ENCODE measurements at regions not wholly inside any gene's neighbourhood (a gene's known extent, or its start where the extent isn't known, plus 50 kb on each side); places are given as distances from the start of the nearest gene placed in this dataset.
"Not testable (repeated sequence)": the region's sequence is repeated elsewhere in the genome, so short reads cannot be mapped to it uniquely, and the experiment has no call there.

- FAIRE-seq: no peak
Measured at GRCh38 chr5:156155598-156155997, 171.4 kb upstream of the SGCD start.

DNA sequence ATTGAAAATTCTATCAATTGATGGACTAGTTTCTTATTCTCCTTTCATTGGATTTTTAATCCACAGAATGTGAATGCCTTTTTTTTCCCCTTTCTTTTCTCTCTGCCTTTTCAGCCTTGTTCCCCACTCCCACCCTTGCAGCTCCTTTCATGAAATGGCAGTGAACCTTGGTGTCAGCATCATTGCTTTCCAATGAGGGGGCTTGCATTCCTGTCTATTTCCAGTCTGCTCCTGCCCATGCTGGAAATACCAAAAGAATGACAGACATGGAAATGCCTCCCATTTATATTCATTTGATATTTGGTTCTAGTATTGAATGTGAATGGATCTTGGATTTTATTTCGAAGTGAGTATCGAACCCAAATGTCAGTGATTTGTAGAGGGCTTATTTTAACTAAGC is 162.7 kb upstream of the SGCD start:
- no peak for FAIRE-seq

- FAIRE-seq: no peak
Measured at GRCh38 chr5:156169495-156169894, 157.5 kb upstream of the SGCD start.

GRCh38 chr5:156170351-156170961 is 156.5 kb upstream of the SGCD start:
- no peak for FAIRE-seq

DNA sequence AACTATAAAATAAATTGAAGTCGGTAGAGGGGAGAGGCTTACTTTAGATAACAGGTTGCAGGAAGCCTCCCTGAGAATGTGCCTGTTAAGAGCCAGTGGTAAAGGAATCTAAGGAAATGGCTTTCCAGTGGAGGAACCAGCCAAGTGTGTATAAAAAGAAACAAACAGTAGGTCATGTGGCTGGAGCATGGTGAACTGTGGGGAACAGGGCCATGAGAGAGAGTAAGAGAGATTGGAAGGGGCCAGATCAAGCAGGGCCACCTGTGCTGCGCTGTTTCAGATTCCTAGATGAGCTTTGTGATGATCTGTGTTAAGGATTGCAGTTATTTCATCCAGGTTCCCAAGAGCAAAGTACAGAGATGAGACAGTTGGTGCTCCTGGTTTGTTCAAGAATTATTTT is 152.7 kb upstream of the SGCD start:
- no peak for FAIRE-seq

GRCh38 chr5:156178117-156178516 is 148.8 kb upstream of the SGCD start:
- FAIRE-seq: no peak

DNA sequence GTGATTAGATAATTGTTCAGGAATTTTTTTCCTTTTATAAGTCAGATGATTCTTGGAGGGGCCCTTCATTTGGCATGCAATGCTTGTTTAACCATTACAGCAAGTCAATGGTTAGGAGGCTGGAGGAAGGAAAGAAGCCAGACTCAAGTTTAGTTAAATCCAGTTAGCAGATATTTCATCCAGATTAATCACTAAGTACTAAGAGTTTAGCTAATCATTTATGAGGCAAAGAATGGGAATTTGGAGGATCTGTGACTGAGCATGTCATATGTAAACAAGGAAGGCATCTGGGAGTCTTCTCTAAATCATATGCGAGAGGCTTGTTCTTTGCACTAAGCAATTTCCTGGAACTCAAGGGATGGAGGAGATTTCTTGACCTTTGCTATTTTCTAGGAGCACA is 145.3 kb upstream of the SGCD start:
- FAIRE-seq: no peak

DNA sequence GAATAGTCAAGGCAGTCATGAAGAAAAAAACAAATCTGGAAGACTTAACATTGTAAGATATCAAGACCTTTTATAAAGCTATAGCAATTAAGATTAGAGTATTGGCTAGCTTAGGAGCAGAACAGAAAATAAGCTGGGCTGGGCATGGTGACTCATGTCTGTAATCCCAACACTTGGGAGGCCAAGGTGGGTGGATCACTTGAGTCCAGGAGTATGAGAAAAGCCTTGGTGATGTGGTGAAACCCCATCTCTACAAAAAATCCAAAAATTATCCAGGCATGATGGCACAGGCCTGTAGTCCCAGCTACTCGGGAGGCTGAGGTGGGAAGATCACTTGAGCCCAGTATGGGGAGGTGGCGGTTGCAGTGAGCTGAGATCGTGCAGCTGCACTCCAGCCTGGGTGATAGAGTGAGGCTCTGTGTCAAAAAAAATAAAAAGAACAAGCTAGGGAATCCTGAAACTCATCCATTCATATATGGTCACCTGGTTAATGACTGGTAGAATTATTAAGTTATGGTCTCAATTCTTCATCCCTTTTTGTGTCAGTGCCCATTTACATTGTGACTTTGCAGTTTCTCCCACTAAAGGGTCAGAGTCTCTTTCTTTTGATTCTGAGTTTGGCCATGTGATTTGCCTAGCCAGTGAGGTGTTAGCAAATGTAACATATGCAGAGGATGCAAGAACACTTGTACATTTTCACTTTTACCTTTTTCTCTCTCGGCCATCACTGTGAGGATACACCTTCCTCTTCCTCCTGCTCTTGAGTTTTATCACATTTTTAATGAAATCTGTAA is 144.6 kb upstream of the SGCD start:
- FAIRE-seq: no peak

GRCh38 chr5:156186760-156187159 is 140.2 kb upstream of the SGCD start:
- FAIRE-seq: no peak

- FAIRE-seq: no peak
Measured at GRCh38 chr5:156188016-156188415, 138.9 kb upstream of the SGCD start.

DNA sequence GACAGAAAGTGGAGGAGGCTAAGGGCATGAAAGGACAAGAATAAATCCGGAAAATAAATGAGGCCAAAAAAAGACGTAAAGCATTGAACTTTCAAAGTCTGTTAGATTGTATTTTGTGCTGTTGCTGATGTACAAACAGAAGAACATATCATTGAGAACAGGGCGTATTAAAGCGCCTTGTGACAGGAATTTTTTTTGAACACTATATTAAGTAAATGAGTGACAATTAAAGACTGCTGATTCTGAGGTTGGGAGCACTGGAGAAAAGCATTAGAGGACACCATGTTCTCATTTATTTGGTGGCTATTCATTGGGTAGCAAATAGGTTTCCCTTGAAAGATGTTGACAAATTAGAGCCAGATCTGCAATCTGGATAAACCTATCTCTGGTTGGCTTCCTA is 137.3 kb upstream of the SGCD start:
- FAIRE-seq: no peak

- no peak for FAIRE-seq
Measured at GRCh38 chr5:156191547-156191946, 135.4 kb upstream of the SGCD start.

- FAIRE-seq: no peak
Measured at GRCh38 chr5:156197042-156197635, 129.8 kb upstream of the SGCD start.

- no peak for FAIRE-seq
Measured at GRCh38 chr5:156199045-156199444, 127.9 kb upstream of the SGCD start.

GRCh38 chr5:156200938-156201787 is 125.8 kb upstream of the SGCD start:
- no peak for FAIRE-seq

DNA sequence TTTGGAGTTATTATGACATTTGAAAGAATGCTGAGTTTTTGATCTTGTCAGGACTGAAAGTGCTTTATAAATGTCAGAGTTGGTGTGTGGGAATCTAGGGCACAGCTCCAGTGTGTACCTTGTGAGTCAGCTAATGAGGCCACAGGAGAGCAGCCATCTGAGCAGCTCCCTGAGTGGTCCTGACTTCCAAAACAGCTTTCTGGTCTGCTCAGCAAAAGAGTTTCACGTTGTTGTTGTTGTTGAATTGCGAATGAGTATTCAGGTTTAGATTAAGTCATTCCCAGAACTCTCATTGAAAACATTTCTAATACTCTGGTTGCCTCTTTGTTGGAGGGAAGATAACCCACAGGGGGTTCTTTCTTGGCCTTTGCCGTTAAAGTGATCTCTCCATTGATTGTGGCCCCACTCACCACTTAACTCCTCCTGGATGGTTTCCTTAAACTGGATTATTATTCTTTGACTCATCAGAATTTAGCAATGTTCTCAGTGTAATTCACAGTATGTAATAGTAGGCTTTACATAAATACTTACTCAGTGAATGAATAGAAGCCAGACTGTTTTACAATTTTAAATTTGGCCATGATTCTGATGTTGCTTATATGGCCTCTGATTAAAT is 125.1 kb upstream of the SGCD start:
- FAIRE-seq: no peak

DNA sequence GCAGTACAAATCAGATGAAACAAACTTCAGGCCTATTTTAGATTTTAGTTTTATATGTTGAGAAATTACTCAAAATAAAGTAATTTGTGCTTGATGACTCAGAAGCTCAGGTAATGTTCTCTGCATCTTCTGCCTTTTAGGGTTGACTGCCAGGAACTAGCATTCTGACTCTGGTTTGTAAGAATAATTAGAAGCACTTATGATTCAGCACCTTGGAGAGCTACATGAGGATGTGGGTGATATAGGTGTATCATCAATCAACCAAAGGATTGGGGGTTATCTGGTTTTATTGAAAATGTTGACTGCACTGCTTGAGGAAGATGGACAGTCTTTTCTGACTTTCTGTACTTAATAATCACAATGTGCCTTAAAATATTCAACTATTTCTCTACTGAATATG is 118.7 kb upstream of the SGCD start:
- FAIRE-seq: no peak

DNA sequence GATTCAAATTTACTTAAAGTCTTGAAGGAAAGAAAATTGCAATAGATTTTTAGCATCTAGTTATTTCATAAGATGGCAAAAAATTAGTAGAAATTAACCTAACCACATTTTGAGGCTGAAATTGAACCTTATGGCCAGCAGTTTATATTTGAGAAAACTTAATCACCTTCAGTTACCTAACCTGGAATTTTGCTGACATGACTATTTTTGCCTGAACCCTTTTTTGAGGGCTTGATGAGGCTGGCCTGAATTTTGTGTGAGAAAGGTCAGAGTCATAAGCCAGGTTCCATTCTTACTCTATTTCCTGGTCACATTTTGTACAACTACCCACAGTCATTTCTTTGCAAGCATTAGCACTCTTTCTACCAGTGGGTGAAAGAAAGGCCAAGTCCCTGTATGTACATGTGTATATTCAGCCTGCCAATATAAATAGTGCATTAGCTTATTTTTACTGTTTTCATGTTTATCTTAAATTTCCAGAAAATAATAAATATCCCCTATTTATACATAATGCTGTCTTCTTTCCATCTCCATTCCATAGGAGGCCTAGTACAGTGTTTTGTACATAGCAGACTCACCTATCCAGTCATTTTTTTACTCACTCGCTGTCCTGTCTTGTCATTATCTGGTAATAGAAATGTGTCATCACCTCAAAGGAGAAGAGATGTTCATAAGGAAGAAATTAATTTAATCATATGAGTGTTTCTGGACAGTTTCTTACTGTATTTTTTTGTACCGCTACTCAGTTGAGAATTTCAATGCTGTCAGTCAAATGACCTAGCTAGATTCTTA is 108.4 kb upstream of the SGCD start:
- no peak for FAIRE-seq

- FAIRE-seq: no peak
Measured at GRCh38 chr5:156219483-156220005, 107.4 kb upstream of the SGCD start.

- FAIRE-seq: no peak
Measured at GRCh38 chr5:156221816-156222215, 105.1 kb upstream of the SGCD start.

DNA sequence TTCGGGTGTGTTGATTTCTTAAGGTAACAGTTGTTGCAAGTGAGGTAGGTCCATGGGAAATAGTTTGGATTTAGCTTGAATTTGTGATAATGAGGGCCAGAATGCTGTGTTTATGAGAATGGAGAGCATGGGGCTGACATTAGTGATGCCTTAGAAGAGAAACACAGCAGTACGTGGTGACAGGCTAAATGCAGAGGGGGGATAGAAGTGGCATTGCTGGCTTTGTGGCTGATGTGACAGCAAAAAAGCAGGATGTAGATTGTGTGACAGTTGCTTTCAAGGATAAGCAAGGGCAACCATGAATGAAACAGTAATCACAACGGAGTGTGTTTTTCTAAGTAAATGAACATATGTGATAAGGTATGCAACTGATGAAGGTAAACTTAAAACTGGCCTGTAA is 103.4 kb upstream of the SGCD start:
- FAIRE-seq: no peak

- FAIRE-seq: not testable (repeated sequence)
Measured at GRCh38 chr5:156226485-156226884, 100.5 kb upstream of the SGCD start.

All from endometrium (tissue), 2 donors.